Sigmoid colon (tissue), 6 donors: ENCODE measurements at regions not wholly inside any gene's neighbourhood (a gene's known extent, or its start where the extent isn't known, plus 50 kb on each side); places are given as distances from the start of the nearest gene placed in this dataset.

Experiments
- DNase-seq: peaks from one replicate; pipeline ENCODE4 v3.0.0-alpha.2; 2019
- H3K27ac ChIP-seq, 4 donors: fragments of 200-600 bp; sonication (generic); one replicate each; pipeline ENCODE4 v1.5.1; 2016 to 2019; ENCODE audit warnings: mild to moderate bottlenecking in 1 of 4
- H3K27me3 ChIP-seq, 3 donors: fragments of 200-600 bp; sonication (generic); one replicate each; pipeline ENCODE4 v1.5.1; 2019; ENCODE audit warnings: mild to moderate bottlenecking in 1 of 3
- H3K36me3 ChIP-seq, 4 donors: fragments of 200-600 bp; sonication (generic); one replicate each; pipeline ENCODE4 v1.5.1; 2016 to 2019
- H3K4me1 ChIP-seq, 4 donors: fragments of 200-600 bp; sonication (generic); one replicate each; pipeline ENCODE4 v1.5.1; 2017 to 2019
- H3K4me3 ChIP-seq, 4 donors: fragments of 200-600 bp; sonication (generic); one replicate each; pipeline ENCODE4 v1.5.1; 2017 to 2019; ENCODE audit warnings: mild to moderate bottlenecking in 2 of 4, moderate library complexity in 1 of 4
- H3K9me3 ChIP-seq, 4 donors: fragments of 200-600 bp in 3 of 4; sonication (generic) in 3 of 4; one replicate each; pipeline versions ENCODE4 v1.5.1 to v1.6.1; 2013 to 2019
- EP300 ChIP-seq, 4 donors: sonication (generic); formaldehyde crosslinking; IDR thresholded peaks; one replicate each; pipeline ENCODE4 v1.6.1; 2017; ENCODE audit warnings: antibody characterized with exemption in 4 of 4
- POLR2A ChIP-seq, 2 donors: fragments of 450-650 bp; IDR thresholded peaks; one replicate each; pipeline ENCODE4 v1.6.1; 2016; ENCODE audit warnings: antibody characterized with exemption in 2 of 2, mild to moderate bottlenecking in 2 of 2, moderate library complexity in 2 of 2
- POLR2AphosphoS5 ChIP-seq, 4 donors: sonication (generic); formaldehyde crosslinking; IDR thresholded peaks; one replicate each; pipeline ENCODE4 v1.6.1; 2017; ENCODE audit warnings: antibody characterized with exemption in 4 of 4
- WGBS, 2 donors: extraction: QIAGEN DNeasy Blood & Tissue Kit; methylation state at CpG; one replicate each; pipeline ENCODE4 v1.1.7; 2013; 5-methylcytosine and 5-hydroxymethylcytosine counted together
- intact Hi-C: fragments of 100-400 bp; cut with DNase I; formaldehyde crosslinking; loops from one replicate; pipeline ENCODE4 v1.15.1; 2023
- TF ChIP-seq, protein P1 (sequence below), 4 experiments: fragments of 450-650 bp in 3 of 4; fragments of 200-600 bp in 1 of 4; IDR thresholded peaks; one replicate each; pipeline ENCODE4 v1.5.1; 2016 to 2019; ENCODE audit warnings: antibody characterized with exemption in 4 of 4, mild to moderate bottlenecking in 3 of 4, moderate library complexity in 2 of 4
- donor health status: healthy with polysubstance abuse.
- donor health status: healthy.

DNA sequence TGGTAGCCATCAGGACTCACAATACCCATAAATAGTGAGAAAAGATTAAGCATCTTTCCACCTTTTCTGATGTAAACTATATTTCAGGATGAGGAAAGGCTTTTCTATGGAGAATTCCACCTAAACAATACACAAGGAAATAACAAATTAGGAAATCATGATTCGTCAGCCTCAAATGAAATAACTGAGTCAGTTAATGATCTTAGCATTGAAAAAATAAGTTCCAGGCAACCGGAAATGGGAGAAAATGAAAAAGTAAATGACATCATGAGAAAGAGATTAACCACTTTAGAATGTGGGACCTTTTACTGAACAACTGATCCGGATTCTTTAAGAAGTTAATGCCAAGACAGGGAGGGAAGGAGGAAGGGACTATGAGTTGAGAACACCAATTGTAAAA, 742.3 kb downstream of the TNS3 start:
- no peaks in the 10 kb centered on the region for H3K9me3 ChIP-seq
- TF ChIP-seq EP300 (IDR thresholded peaks at IDR 0.05), result no peak
- no peak for TF ChIP-seq POLR2AphosphoS5 (IDR thresholded peaks at IDR 0.05)
- no peak for TF ChIP-seq POLR2A (IDR thresholded peaks at IDR 0.05)
- TF ChIP-seq, protein P1, sequence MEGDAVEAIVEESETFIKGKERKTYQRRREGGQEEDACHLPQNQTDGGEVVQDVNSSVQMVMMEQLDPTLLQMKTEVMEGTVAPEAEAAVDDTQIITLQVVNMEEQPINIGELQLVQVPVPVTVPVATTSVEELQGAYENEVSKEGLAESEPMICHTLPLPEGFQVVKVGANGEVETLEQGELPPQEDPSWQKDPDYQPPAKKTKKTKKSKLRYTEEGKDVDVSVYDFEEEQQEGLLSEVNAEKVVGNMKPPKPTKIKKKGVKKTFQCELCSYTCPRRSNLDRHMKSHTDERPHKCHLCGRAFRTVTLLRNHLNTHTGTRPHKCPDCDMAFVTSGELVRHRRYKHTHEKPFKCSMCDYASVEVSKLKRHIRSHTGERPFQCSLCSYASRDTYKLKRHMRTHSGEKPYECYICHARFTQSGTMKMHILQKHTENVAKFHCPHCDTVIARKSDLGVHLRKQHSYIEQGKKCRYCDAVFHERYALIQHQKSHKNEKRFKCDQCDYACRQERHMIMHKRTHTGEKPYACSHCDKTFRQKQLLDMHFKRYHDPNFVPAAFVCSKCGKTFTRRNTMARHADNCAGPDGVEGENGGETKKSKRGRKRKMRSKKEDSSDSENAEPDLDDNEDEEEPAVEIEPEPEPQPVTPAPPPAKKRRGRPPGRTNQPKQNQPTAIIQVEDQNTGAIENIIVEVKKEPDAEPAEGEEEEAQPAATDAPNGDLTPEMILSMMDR (IDR thresholded peaks at IDR 0.05), result no peak
- intact Hi-C loops, result no loop called here
- WGBS, 2 donors, result 84 to 86% methylated on average over 3 of the region's 3 CpGs
- no peaks in the 10 kb centered on the region for H3K36me3 ChIP-seq
- no peaks in the 10 kb centered on the region for H3K27me3 ChIP-seq
- H3K4me1 ChIP-seq, result no peaks in the 10 kb centered on the region
- no peak overlapping the region for H3K27ac ChIP-seq
- no peak for DNase-seq
- H3K4me3 ChIP-seq, result no peak overlapping the region

DNA sequence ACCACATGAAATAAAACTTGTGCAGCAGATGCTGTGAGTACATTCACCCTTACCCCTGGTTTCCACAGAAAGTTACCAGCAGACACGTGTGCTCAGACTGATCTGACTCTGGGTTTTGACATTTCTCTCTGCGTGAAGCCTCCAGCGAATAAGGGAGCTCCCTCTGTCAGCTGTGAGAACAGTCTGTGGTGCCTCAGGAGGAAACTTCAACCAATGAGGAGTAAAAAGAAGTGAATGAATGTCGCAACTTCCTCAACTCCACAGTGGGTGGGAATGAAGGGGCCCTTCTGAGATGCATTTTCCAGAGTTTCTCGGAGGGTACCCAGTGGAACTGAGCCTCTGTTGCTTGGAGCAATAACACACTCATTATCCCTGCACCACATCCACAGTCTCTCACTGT, 743.4 kb downstream of the TNS3 start:
- no peaks in the 10 kb centered on the region for H3K36me3 ChIP-seq
- H3K27ac ChIP-seq, result no peak overlapping the region
- no peaks in the 10 kb centered on the region for H3K4me1 ChIP-seq
- no peak for DNase-seq
- WGBS, 2 donors, result 82 to 84% methylated on average over 5 of the region's 5 CpGs
- H3K27me3 ChIP-seq, result no peaks in the 10 kb centered on the region
- H3K9me3 ChIP-seq, result no peaks in the 10 kb centered on the region
- no peak for TF ChIP-seq EP300 (IDR thresholded peaks at IDR 0.05)
- TF ChIP-seq, protein P1 (IDR thresholded peaks at IDR 0.05), result no peak
- no peak for TF ChIP-seq POLR2A (IDR thresholded peaks at IDR 0.05)
- TF ChIP-seq POLR2AphosphoS5 (IDR thresholded peaks at IDR 0.05), result no peak
- H3K4me3 ChIP-seq, result no peak overlapping the region
- intact Hi-C loops, result no loop called here

DNA sequence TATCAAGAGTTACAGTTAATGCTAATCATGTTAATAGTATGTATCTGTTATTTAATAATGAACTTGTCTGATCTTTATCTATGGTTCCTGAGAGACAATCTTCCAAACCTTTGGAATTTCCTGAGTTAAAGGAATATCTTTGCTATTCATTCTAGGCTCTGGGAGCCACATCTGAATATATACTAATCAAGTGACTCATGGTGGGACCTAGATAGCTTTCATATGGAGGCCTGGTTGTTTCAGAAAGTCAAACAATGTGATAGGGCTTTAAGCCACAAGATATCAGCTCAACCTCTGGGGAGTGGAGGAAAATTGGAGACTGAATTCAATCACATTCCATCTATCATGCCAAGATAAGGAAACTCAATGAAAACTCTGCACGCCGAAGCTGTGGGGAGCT, 746.4 kb downstream of the TNS3 start:
- no peak for DNase-seq
- Histone ChIP-seq H3K4me3 (no peak overlapping the region), H3K27me3 (no peaks in the 10 kb centered on the region), H3K4me1 (no peaks in the 10 kb centered on the region), H3K9me3 (no peaks in the 10 kb centered on the region), H3K27ac (no peak overlapping the region), H3K36me3 (no peaks in the 10 kb centered on the region)
- TF ChIP-seq, protein P1 (IDR thresholded peaks at IDR 0.05), result no peak
- TF ChIP-seq POLR2AphosphoS5 (IDR thresholded peaks at IDR 0.05), result no peak
- no peak for TF ChIP-seq POLR2A (IDR thresholded peaks at IDR 0.05)
- no peak for TF ChIP-seq EP300 (IDR thresholded peaks at IDR 0.05)
- WGBS, 2 donors, result 88 to 96% methylated on average over 2 of the region's 2 CpGs
- intact Hi-C loops, result no loop called here

DNA sequence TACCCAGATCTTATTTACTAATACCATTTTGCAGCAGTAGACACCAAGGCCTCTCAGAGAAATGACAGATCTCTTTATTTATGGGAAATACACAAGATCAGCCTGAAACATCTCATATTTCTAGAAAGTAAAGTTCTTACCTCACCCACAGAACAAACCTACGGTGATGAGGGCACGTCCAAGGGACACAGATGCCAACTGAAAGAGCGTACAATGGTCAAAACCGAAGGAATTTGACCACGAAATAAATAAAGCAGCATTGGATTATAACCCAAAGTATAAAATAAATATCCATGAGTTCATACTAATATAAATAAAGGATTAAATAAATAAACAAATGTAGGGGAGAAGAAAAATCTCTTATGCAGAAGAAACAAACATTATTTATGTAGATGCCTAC, 747.0 kb downstream of the TNS3 start:
- TF ChIP-seq EP300 (IDR thresholded peaks at IDR 0.05) (no peak), POLR2A (IDR thresholded peaks at IDR 0.05) (no peak), POLR2AphosphoS5 (IDR thresholded peaks at IDR 0.05) (no peak)
- TF ChIP-seq, protein P1 (IDR thresholded peaks at IDR 0.05), result no peak
- Histone ChIP-seq H3K4me1 (no peaks in the 10 kb centered on the region), H3K36me3 (no peaks in the 10 kb centered on the region), H3K4me3 (no peak overlapping the region), H3K27me3 (no peaks in the 10 kb centered on the region), H3K27ac (no peak overlapping the region), H3K9me3 (no peaks in the 10 kb centered on the region)
- 77 to 80% methylated on average over 5 of the region's 5 CpGs for WGBS, 2 donors
- DNase-seq, result no peak
- intact Hi-C loops, result no loop called here

DNA sequence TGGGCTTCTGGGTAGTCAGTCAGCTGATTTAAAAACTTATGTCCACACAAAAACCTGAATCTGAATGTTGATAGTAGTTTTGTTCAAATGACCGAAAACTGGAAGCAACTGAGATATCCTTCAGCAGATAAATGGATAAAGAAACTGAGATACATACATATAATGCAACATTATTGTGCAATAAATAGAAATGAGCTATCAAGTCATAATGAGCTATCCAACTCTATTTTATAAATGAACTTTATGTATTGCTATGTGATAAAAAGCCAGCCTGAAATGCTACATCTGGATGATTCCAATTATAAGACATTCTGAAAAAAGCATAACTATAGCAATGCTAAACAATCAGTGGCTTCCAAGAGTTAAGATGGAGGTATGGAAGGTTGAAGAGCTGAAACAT, 748.7 kb downstream of the TNS3 start:
- TF ChIP-seq POLR2AphosphoS5 (IDR thresholded peaks at IDR 0.05) (no peak), POLR2A (IDR thresholded peaks at IDR 0.05) (no peak), EP300 (IDR thresholded peaks at IDR 0.05) (no peak)
- TF ChIP-seq, protein P1 (IDR thresholded peaks at IDR 0.05), result no peak
- H3K4me1 ChIP-seq, result no peaks in the 10 kb centered on the region
- peaks cover 0 to under 1% (median 0%) of the 10 kb centered on the region in 4 donors for H3K9me3 ChIP-seq
- WGBS, 2 donors, result 86 to 92% methylated on average over 1 of the region's 1 CpG
- no peaks in the 10 kb centered on the region for H3K27me3 ChIP-seq
- no peak overlapping the region for H3K27ac ChIP-seq
- intact Hi-C loops, result no loop called here
- no peak overlapping the region for H3K4me3 ChIP-seq
- H3K36me3 ChIP-seq, result no peaks in the 10 kb centered on the region
- no peak for DNase-seq
